ENCODE measurements at regions not wholly inside any gene's neighbourhood (a gene's known extent, or its start where the extent isn't known, plus 50 kb on each side); places are given as distances from the start of the nearest gene placed in this dataset.
"Not testable (repeated sequence)": the region's sequence is repeated elsewhere in the genome, so short reads cannot be mapped to it uniquely, and the experiment has no call there.

DNA sequence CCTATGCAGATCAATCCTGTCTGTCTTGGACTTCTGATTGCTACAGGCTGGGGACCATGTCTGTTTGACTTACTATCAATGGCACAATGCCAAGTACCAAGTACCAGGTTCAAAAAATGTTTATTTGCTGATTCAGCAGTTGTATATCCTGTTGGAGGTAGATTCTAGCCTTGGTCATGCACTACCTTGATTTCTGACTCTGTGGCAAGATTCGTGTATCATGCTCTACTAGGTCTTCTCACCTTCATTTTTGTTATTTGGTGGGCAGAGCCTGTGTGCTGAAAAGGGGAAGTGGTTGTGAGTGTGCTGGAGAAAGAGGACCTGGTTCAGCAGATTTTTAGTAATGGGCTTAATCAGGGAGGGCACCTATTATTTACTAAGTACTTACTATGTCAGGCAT, 192.4 kb upstream of the MYLIP start:
- DNase-seq (ENCODE audit: low read depth) = no peak
- TF ChIP-seq, protein P1, sequence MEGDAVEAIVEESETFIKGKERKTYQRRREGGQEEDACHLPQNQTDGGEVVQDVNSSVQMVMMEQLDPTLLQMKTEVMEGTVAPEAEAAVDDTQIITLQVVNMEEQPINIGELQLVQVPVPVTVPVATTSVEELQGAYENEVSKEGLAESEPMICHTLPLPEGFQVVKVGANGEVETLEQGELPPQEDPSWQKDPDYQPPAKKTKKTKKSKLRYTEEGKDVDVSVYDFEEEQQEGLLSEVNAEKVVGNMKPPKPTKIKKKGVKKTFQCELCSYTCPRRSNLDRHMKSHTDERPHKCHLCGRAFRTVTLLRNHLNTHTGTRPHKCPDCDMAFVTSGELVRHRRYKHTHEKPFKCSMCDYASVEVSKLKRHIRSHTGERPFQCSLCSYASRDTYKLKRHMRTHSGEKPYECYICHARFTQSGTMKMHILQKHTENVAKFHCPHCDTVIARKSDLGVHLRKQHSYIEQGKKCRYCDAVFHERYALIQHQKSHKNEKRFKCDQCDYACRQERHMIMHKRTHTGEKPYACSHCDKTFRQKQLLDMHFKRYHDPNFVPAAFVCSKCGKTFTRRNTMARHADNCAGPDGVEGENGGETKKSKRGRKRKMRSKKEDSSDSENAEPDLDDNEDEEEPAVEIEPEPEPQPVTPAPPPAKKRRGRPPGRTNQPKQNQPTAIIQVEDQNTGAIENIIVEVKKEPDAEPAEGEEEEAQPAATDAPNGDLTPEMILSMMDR (IDR thresholded peaks at IDR 0.05; ENCODE audit: control insufficient read depth, extremely low read depth, insufficient read depth) = no peak
- H3K4me3 ChIP-seq (ENCODE audit: low read depth, low read length) = no peak overlapping the region

DNA sequence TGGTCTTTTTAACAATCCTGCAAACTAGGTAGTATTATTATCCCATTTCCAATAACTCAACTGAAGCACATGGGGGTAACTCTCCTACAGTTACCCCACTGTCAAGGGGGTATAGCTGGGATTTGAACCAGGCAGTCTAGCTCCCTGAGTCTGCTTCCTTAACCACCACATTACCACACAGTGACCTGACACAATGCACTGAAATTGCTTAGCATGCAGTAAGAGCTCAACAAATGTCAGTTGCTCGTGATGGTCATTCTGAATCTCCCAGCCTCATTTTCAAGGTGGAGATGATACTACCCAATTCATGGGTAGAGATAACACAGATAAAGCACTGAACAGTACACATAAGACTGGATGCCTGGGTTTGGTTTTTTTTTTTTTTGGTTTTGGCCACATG, 193.2 kb upstream of the MYLIP start:
- no peak overlapping the region for H3K4me3 ChIP-seq (ENCODE audit: low read depth, low read length)
- no peak for DNase-seq (ENCODE audit: low read depth)
- TF ChIP-seq, protein P1 (IDR thresholded peaks at IDR 0.05; ENCODE audit: control insufficient read depth, extremely low read depth, insufficient read depth) = no peak

DNA sequence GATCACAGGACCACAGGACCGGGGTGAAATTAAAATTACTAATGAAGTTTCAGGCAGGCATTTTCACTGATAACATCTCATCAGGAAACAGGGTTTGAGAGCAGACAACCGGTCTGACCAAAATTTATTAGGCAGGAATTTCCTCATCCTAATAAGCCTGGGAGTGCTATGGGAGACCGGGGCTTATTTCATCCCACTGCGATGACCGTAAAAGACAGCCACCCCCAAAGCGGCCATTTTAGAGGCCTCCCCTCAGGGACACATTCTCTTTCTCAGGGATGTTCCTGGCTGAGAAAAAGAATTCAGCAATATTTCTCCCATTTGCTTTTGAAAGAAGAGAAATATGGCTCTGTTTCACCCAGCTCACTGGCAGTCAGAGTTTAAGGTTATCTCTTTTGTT, 197.2 kb upstream of the MYLIP start:
- not testable (repeated sequence) for H3K4me3 ChIP-seq (ENCODE audit: low read depth, low read length); DNase-seq (ENCODE audit: low read depth)

DNA sequence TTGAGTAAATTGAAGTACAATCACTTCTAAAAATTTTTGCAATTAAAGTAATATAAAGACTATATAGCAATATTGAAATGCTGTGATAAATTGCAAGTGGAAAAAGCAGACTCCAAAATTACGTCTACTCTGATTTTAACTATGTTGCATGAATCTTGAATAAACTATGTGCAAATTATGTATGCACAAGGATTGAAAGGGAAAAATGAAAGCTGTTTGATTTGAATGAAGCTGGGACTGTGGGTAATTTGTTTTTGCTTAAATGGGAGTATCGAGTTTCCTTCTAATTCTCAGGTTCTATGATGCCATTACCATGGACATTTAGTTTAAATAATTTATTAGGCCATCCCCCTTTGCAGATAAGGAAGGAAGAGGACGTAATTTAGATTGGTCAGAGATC, 198.7 kb upstream of the MYLIP start:
- TF ChIP-seq, protein P1 (IDR thresholded peaks at IDR 0.05; ENCODE audit: control insufficient read depth, extremely low read depth, insufficient read depth) = no peak
- H3K4me3 ChIP-seq (ENCODE audit: low read depth, low read length) = no peak overlapping the region
- no peak for DNase-seq (ENCODE audit: low read depth)

DNA sequence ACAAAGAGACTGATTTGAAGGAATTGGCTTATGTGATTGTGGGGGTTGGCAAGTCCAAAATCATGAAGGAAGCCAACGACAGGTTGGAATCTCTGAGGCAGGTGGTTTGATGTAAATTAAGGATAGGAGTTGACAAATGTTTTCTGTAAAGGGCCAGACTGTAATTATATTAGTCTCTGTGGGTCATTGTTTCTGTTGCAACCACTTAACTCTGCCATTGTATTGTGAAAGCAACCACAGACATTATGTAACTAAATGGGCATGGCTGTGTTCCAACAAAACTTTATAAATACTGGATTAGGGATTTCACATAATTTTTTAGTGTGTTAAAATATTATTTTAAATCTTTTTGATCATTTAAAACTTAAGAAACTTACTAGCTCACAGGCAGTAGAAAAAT, 199.2 kb upstream of the MYLIP start:
- no peak overlapping the region for H3K4me3 ChIP-seq (ENCODE audit: low read depth, low read length)
- DNase-seq (ENCODE audit: low read depth) = no peak

DNA sequence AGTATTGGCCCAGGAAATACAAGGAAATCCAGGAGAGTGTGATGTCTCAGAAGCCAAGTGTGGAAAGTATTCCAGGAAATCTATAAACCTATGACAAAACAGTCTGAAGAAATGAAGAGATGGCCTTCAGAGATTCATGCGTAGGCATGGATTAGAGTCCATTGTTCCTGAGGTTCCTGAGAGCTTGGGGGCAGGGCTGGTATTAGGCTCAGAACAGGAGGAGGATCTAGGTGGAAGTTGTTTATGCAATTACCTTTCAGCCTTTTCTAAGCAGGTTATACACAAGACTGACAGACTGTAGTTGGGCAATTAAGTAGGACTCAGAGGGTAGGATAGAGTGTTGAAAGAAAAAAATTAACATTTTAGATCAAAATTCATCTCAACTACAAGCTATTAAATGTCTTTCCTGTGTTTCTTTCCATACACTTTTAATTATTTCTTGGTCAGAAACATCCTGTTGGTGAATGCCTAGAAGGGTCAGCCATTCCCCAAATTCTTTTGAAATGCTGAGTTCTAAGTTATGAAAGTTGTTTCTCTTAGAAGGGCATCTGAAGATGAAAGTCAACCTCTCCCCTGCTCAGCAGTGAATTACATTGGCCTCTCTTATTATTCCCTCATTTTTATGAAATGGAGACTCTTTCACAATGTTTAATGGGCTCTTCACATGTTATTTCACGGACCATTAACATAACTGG, 201.2 kb upstream of the MYLIP start:
- TF ChIP-seq, protein P1 (IDR thresholded peaks at IDR 0.05; ENCODE audit: control insufficient read depth, extremely low read depth, insufficient read depth) = no peak
- no peak overlapping the region for H3K4me3 ChIP-seq (ENCODE audit: low read depth, low read length)
- no peak for DNase-seq (ENCODE audit: low read depth)

More for the DNA sequence above, 199.2 kb upstream of the MYLIP start:
- TF ChIP-seq, protein P1 (IDR thresholded peaks at IDR 0.05; ENCODE audit: control insufficient read depth, extremely low read depth, insufficient read depth) = no peak

DNA sequence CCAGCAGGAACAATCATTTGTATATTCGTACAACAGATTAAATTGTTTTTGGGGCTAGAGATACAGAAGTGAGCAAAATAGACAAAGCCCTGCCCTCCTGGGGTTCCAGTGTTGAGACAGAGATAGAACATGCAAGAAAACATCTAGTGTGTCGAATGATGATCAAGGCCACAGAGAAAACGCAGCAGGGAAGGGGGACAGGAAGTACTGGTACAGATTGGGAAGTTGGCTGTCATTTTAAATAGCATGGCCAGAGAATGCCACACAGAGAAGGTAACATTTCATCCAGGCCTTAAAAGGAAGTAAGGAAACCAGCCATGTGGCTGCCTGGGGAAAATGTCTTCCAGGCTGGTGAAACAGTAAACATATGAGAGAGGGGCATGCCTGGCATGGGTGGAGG, 202.6 kb upstream of the MYLIP start:
- no peak overlapping the region for H3K4me3 ChIP-seq (ENCODE audit: low read depth, low read length)
- TF ChIP-seq, protein P1 (IDR thresholded peaks at IDR 0.05; ENCODE audit: control insufficient read depth, extremely low read depth, insufficient read depth) = no peak
- no peak for DNase-seq (ENCODE audit: low read depth)

Data from LNCaP clone FGC (cell line).